GM19324 (cell line): ENCODE measurements at regions not wholly inside any gene's neighbourhood (a gene's known extent, or its start where the extent isn't known, plus 50 kb on each side); places are given as distances from the start of the nearest gene placed in this dataset.

Source experiments
- ATAC-seq: cut with Tn5 transposase; IDR thresholded peaks from one replicate; pipeline ENCODE4 v1.9.1; 2021; ENCODE audit warnings: mild to moderate bottlenecking, moderate library complexity; ENCODE audit not compliant: unreplicated experiment, low FRiP score

DNA sequence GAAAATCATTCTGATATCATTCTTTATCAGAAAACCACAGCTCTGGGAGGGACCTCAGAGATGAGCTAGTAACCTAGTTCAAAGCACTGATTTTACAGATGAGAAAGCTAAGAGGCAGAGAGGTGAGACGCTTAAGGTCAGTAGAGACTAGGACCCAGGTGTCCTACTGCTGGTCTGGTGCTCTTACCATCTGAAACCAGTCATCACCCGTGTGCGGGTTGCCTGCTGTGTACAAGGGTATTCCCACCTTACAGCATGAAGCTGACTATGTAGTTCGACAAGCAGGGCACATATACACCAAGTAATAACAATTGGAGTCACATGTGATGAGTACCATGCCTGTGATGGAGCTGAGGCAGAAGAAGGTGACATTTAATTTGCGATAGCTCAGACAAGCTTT is 133.7 kb downstream of the ADAMTS15 start:
- no peak for ATAC-seq

DNA sequence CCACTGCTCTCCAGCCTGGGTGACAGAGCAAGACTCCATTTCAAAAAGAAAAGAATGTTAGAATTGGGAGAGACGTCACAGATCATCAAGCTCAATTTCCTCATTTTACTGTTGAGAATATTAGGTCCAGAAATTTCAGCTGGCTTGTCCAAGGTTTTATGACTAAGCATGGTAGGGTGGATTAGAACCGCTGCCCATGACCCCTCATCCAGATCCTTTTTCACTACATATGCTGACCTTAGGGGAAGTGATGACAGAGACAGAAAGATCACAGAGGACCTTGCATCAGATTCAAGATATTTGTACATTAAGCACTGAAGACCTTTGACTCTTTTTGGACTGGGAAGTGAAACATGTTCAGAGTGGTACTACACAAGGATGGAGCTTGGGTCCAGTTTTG is 134.5 kb downstream of the ADAMTS15 start:
- ATAC-seq: no peak

DNA sequence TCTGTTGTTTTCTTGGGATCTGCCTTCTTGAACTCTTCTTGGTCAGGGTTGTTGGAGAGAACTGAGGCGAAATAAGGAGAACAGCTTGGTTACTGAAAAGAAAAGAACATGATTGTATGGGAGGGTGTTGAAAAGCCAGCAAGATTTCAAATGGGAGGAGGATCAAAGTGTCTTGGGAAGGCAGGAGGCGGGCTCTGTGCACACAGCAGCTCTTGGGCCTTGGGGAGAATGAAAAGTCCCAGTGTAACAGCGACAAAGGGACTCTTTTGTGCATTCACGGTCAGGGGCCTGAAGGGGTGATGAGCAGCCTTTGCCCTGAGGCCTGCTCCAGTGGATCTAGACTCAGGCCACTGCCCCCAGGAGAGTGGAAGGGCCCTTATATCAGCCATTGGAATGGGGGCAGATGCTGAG is 135.4 kb downstream of the ADAMTS15 start:
- no peak for ATAC-seq

DNA sequence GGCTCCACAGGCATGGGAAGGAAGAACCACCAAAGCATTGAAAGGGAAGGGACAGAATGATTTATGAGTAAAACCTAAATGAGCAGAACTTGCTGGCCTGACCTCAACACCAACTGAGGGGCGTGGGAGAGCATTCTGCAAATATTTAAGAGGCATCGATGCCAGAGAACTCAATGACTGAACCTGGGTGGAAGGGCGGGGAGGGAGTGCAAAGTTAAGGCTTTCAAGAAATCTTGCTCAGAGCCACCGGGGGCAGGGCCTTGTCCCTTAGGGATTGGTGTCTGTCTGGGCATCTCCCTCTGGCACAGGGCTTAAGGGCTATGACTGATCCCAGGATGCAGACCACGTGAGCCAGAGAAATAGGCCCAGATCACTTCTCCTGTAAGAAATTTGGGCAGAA is 137.1 kb downstream of the ADAMTS15 start:
- no peak for ATAC-seq

GRCh38 chr11:130587658-130588057 is 139.2 kb downstream of the ADAMTS15 start:
- ATAC-seq: no peak

DNA sequence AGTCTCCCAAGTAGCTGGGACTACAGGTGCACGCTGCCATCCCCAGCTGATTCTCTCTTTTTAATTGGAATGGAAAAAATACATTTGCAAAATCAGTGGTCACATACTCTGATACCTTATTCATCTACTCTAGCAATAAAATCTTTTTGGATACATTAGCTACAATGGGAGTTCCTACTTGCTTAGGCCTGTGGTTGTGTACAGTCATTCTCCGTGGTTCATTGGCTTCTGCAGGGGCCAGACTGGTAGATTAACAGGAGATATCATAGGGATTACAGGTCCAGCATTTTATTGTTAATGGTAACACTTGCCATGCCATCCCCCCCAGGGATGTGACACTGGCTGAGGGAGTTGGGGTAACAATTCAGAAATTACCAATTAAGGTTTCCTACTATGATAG is 140.0 kb downstream of the ADAMTS15 start:
- no peak for ATAC-seq

GRCh38 chr11:130592056-130592455 is 143.6 kb downstream of the ADAMTS15 start:
- ATAC-seq: no peak

GRCh38 chr11:130593064-130593463 is 144.6 kb downstream of the ADAMTS15 start:
- no peak for ATAC-seq

DNA sequence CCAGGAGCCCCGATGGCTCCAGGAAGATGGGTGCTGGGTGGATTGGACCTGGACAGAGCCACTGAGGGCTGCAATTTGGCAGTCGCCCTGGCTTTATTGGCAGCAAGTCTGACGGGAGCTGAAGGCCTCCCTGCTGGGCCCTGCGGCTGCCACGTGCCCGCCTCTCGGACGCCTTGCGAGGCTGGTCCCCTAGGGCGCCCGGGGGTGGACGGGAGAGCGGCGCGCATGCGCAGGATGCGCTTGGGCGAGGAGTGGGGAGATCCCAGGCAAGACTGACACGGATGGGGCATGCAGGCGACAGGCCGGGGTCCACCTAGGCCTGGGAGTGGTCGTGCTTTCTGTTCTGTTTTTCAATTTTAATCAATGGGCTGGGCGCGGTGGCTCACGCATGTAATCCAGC is 150.0 kb downstream of the ADAMTS15 start:
- no peak for ATAC-seq

GRCh38 chr11:130599073-130599654 is 150.7 kb downstream of the ADAMTS15 start:
- ATAC-seq: no peak

DNA sequence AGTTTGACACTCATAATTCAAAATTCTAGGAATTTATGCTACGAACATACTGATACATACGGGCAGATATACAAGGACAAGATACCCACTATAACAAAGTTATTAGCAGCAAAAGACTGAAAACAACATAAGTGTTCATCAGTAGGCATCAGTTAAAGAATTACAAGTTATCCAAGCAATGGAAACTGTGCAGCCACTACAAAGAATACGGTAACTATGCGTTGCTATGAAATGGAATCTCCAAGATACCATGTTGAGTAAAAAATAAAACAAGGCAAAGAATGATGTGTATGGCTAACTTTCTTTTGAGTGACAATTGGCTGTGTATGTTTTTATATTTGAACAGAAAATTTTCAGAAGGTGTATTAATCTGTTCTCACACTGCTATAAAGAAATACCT is 151.7 kb downstream of the ADAMTS15 start:
- ATAC-seq: no peak

- ATAC-seq: no peak
Observed at GRCh38 chr11:130600616-130601015, 152.2 kb downstream of the ADAMTS15 start.

DNA sequence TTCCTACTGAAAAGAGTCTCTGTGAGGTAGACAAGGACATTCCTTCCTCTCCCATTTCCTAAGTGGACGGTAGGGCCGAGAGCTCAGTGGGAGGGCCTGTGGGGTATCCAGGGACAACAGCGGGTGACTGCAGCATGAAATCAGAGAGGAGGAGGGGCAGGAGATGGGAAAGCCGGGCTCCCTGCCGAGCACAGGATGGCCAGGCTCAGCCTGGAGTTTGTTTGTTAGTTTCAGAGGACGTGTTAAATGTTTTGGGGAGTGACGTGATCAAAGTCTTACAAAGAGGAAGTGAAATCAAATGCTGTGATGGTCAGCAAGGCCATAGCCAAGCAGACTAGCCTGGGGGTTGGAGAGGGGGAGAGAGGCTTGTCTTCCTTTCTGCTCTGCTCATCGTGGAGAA is 152.7 kb downstream of the ADAMTS15 start:
- ATAC-seq: no peak

DNA sequence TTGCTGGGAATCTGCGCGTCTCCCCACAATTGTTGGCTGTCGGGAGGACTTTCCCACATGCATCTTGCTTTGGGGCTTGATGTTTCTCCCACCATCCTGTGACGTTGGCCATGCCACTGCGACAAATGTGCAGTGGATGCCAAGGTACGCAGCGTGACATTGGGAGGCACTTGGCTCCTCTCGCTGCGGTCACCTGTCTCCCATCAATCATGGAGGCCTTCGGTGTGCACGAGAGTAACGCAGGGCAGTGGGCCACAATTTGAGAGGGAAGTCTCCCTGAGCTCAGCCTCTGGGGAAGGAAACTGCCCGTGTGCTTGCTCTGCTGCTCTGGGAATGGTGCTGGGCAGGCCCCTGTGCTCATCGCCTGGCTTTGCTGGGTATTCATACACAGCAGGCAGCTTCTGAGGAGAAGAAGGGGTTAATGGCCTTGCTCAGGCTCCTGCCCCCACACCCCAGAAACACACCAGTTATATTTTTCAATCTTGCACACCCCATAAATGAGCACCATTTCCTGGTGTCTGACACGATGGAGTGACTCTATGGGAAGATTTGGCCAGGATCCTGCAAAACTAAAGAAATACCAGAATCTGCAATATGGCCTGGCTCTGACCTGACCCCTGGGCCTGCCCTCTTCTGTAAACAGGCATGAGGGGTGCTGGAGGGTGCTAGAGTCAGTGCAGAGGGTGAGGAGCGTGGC is 153.5 kb downstream of the ADAMTS15 start:
- ATAC-seq: no peak

GRCh38 chr11:130602641-130603334 is 154.3 kb downstream of the ADAMTS15 start:
- ATAC-seq: no peak

- no peak for ATAC-seq
Observed at GRCh38 chr11:130603335-130603906, 155.0 kb downstream of the ADAMTS15 start.

DNA sequence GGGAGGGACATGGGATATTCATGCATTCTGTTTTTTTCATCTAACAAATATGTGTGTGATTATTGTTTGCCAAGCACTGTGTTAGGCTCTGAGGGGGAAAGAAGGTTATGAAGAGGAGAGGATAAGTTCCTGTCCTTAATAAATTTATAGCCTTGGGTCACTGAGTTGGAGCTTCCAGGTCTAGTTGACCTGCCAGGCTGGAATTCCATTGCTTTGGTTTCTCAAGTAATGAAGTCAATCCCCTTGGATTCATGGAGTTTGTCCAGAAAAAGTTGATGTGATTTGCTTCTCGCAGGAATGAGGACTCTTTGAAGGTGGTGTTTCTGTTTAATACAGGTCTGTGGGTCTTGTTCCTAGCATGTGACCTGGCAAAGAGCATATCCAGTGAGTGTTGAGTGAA is 156.2 kb downstream of the ADAMTS15 start:
- no peak for ATAC-seq

DNA sequence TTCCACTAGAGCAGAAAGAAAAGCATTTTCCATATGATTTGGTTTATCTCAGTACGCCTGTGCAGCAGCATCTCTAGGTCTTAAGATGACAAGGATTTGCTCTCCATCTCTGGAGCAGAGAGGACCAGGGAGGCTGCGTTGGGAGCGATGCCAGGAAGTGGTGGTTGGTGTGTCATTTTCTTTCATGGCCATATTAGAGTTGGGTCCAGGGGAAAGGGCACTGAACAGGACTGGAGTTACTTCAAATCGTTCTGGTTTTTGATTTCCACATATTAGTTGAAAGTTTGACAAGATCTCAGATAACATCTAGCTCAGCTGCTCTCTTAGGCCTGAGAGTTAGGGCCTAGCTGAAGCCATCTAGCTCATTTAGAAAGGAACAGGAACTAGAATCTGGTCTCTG is 157.7 kb downstream of the ADAMTS15 start:
- ATAC-seq: no peak

GRCh38 chr11:130606781-130607511 is 158.5 kb downstream of the ADAMTS15 start:
- no peak for ATAC-seq

- no peak for ATAC-seq
Observed at GRCh38 chr11:130608287-130608686, 159.8 kb downstream of the ADAMTS15 start.
